Kidney (tissue), 13 donors: ENCODE measurements at regions not wholly inside any gene's neighbourhood (a gene's known extent, or its start where the extent isn't known, plus 50 kb on each side); places are given as distances from the start of the nearest gene placed in this dataset.

Source experiments
- DNase-seq, 5 donors: peaks; one replicate each; pipeline ENCODE4 v3.0.0-alpha.2; 2013 to 2020
- FAIRE-seq: peaks from 2 replicates; lab custom pipeline; 2012; peaks lifted over from hg19 to GRCh38; lab: Jason Lieb, UNC
- H3K27ac ChIP-seq, 2 donors: one replicate each; pipeline ENCODE4 v1.7.0; 2013; ENCODE audit warnings: low read depth in 2 of 2, low read length in 2 of 2, inconsistent platforms in 1 of 2
- H3K27me3 ChIP-seq: one replicate; pipeline ENCODE4 v1.7.1; 2013; ENCODE audit warnings: low read length, inconsistent platforms; ENCODE audit not compliant: control insufficient read depth, insufficient read depth
- H3K36me3 ChIP-seq, 3 donors: one replicate each; pipeline versions ENCODE4 v1.7.0 to v1.7.1; 2013; ENCODE audit warnings: low read length in 3 of 3, control low read depth in 1 of 3, inconsistent platforms in 1 of 3; ENCODE audit not compliant: insufficient read depth in 3 of 3, control insufficient read depth in 2 of 3
- H3K4me1 ChIP-seq, 3 donors: one replicate each; pipeline versions ENCODE4 v1.7.0 to v1.7.1; 2013; ENCODE audit warnings: low read length in 3 of 3, inconsistent platforms in 1 of 3, low read depth in 1 of 3; ENCODE audit not compliant: control insufficient read depth in 2 of 3, insufficient read depth in 2 of 3
- H3K4me3 ChIP-seq, 3 donors: one replicate each; pipeline versions ENCODE4 v1.7.0 to v1.8.1; 2013; ENCODE audit warnings: low read length in 3 of 3, control low read depth in 1 of 3, inconsistent platforms in 1 of 3
- H3K9ac ChIP-seq, 3 donors: one replicate each; pipeline versions ENCODE4 v1.7.0 to v1.7.1; 2013; ENCODE audit warnings: low read length in 3 of 3, control low read depth in 1 of 3, inconsistent platforms in 1 of 3
- H3K9me3 ChIP-seq, 3 donors: one replicate each; pipeline versions ENCODE4 v1.7.0 to v1.7.1; 2013; ENCODE audit warnings: low read length in 3 of 3, control low read depth in 1 of 3, inconsistent platforms in 1 of 3; ENCODE audit not compliant: control insufficient read depth in 2 of 3, insufficient read depth in 1 of 3
- intact Hi-C: fragments of 100-400 bp; cut with DNase I; formaldehyde crosslinking; loops from one replicate; pipeline ENCODE4 v1.11.1; 2022
- TF ChIP-seq, protein P1 (sequence below): IDR thresholded peaks from 3 replicates; pipeline ENCODE4 v1.5.1; 2012; ENCODE audit warnings: mild to moderate bottlenecking, moderate library complexity, borderline replicate concordance; ENCODE audit not compliant: insufficient read depth; ENCODE audit errors: extremely low read depth
- donor health status: control.
- donor health status: control.
- donor health status: control.
- donor health status: control.
- donor health status: control.
- donor health status: DM: yes; HTN: yes; CAD: no.
- donor health status: Normal renal cell carcinoma (clear cell type).

DNA sequence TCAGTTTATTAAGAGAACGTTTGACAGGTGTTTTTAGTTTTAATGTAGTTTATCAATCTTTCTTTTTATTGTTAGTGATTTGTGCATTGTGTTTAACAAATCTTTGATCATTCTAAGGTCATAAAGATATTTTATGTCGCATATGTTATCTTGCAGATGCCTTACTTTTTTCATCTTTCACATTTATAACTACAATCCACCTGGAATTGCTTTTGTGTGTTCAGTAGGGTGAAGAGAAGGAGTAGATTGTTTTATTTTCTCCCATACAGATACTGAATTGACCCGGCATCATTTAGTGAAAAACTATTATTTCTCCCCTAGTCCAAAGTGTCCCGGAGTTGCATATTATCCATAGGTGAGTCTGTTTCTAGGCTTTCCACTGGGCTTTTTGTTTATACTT is 179.4 kb upstream of the RGMB start:
- Histone ChIP-seq H3K27ac (no peak overlapping the region), H3K4me1 (no peaks in the 10 kb centered on the region), H3K9ac (no peak overlapping the region), H3K27me3 (no peaks in the 10 kb centered on the region), H3K4me3 (no peak overlapping the region), H3K9me3 (no peaks in the 10 kb centered on the region), H3K36me3 (no peaks in the 10 kb centered on the region)
- intact Hi-C loops = no loop called here
- no peak for DNase-seq
- TF ChIP-seq, protein P1, sequence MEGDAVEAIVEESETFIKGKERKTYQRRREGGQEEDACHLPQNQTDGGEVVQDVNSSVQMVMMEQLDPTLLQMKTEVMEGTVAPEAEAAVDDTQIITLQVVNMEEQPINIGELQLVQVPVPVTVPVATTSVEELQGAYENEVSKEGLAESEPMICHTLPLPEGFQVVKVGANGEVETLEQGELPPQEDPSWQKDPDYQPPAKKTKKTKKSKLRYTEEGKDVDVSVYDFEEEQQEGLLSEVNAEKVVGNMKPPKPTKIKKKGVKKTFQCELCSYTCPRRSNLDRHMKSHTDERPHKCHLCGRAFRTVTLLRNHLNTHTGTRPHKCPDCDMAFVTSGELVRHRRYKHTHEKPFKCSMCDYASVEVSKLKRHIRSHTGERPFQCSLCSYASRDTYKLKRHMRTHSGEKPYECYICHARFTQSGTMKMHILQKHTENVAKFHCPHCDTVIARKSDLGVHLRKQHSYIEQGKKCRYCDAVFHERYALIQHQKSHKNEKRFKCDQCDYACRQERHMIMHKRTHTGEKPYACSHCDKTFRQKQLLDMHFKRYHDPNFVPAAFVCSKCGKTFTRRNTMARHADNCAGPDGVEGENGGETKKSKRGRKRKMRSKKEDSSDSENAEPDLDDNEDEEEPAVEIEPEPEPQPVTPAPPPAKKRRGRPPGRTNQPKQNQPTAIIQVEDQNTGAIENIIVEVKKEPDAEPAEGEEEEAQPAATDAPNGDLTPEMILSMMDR = no peak
- no peak for FAIRE-seq

DNA sequence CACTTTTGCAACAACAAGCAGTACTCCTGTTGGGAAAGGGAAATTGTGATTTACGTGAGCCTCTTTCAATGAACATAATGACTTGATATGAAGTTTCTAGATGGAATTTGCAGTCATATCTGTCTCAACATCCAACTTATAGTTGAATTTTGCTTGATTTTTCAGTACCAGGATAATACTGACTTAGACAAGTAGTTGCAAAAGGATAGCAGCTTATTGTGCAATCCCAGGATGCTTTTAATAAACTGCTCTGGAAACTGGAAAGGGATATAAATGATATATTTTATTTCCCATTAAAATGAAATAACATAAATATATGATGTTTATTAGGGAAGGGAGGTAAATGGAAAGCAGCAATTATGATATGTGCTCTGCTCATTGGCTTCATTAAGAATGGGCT is 174.4 kb upstream of the RGMB start:
- no peaks in the 10 kb centered on the region for H3K36me3 ChIP-seq

GRCh38 chr5:98602534-98603112 is 170.8 kb upstream of the RGMB start:
- Histone ChIP-seq H3K9ac (no peak overlapping the region), H3K27me3 (no peaks in the 10 kb centered on the region), H3K4me3 (no peak overlapping the region), H3K36me3 (no peaks in the 10 kb centered on the region), H3K9me3 (peaks cover 0 to 4% (median 0%) of the 10 kb centered on the region in 3 donors), H3K27ac (no peak overlapping the region), H3K4me1 (no peaks in the 10 kb centered on the region)
- DNase-seq = no peak
- TF ChIP-seq, protein P1 = no peak
- FAIRE-seq = no peak
- intact Hi-C loops = no loop called here

More for the DNA sequence above, 174.4 kb upstream of the RGMB start:
- Histone ChIP-seq H3K27me3 (no peaks in the 10 kb centered on the region), H3K9me3 (peaks cover 0 to 4% (median 0%) of the 10 kb centered on the region in 3 donors), H3K27ac (no peak overlapping the region), H3K4me3 (no peak overlapping the region), H3K9ac (no peak overlapping the region), H3K4me1 (no peaks in the 10 kb centered on the region)
- no peak for FAIRE-seq
- TF ChIP-seq, protein P1 = no peak
- DNase-seq = no peak
- intact Hi-C loops = no loop called here

GRCh38 chr5:98603456-98603855 is 170.0 kb upstream of the RGMB start:
- Histone ChIP-seq H3K4me1 (no peaks in the 10 kb centered on the region), H3K27me3 (no peaks in the 10 kb centered on the region), H3K9me3 (peaks cover 0 to 4% (median 0%) of the 10 kb centered on the region in 3 donors), H3K36me3 (no peaks in the 10 kb centered on the region), H3K9ac (no peak overlapping the region), H3K4me3 (no peak overlapping the region), H3K27ac (no peak overlapping the region)
- no peak for FAIRE-seq
- DNase-seq = no peak
- TF ChIP-seq, protein P1 = no peak
- intact Hi-C loops = no loop called here
